HCT116 (cell line): ENCODE measurements at regions not wholly inside any gene's neighbourhood (a gene's known extent, or its start where the extent isn't known, plus 50 kb on each side); places are given as distances from the start of the nearest gene placed in this dataset.

ENCODE experiments used
- CEBPB ChIP-seq: IDR thresholded peaks from 2 replicates; pipeline ENCODE4 v1.6.1; 2012; ENCODE audit warnings: low read depth
- EZH2 ChIP-seq: fragments of 200-600 bp; sonication (generic); IDR thresholded peaks from 2 replicates; pipeline ENCODE4 v1.6.1; 2017; ENCODE audit warnings: antibody characterized with exemption, mixed run types
- EZH2phosphoT487 ChIP-seq: fragments of 200-600 bp; IDR thresholded peaks from 2 replicates; pipeline ENCODE4 v1.6.1; 2018; ENCODE audit warnings: antibody characterized with exemption, borderline replicate concordance
- POLR2A ChIP-seq: IDR thresholded peaks from 2 replicates; pipeline ENCODE4 v1.7.0; 2011; ENCODE audit warnings: borderline replicate concordance; ENCODE audit not compliant: insufficient read depth, insufficient read length; ENCODE audit errors: extremely low read depth
- POLR2AphosphoS5 ChIP-seq: IDR thresholded peaks from 2 replicates; pipeline ENCODE4 v1.6.1; 2011; ENCODE audit warnings: mild to moderate bottlenecking, low read depth, low read length, moderate library complexity
- RAD21 ChIP-seq: IDR thresholded peaks from 2 replicates; pipeline ENCODE4 v1.6.1; 2012; ENCODE audit warnings: low read depth, mild to moderate bottlenecking
- REST ChIP-seq: IDR thresholded peaks from 2 replicates; pipeline ENCODE4 v1.6.1; 2012; ENCODE audit warnings: low read depth
- SIN3A ChIP-seq: IDR thresholded peaks from 2 replicates; pipeline ENCODE4 v1.6.1; 2012; ENCODE audit warnings: low read depth
- SP1 ChIP-seq: IDR thresholded peaks from 2 replicates; pipeline ENCODE4 v1.6.1; 2012; ENCODE audit warnings: low read depth
- YY1 ChIP-seq: IDR thresholded peaks from 2 replicates; pipeline ENCODE4 v1.6.1; 2011; ENCODE audit warnings: low read length, low read depth, moderate library complexity, mild to moderate bottlenecking; ENCODE audit not compliant: insufficient replicate concordance; ENCODE audit errors: extremely low read depth
- TF ChIP-seq, protein P1 (sequence below), 3 experiments: fragments of 200-600 bp in 1 of 3; sonication (generic) in 1 of 3; IDR thresholded peaks in 2 of 3; conservative IDR thresholded peaks in 1 of 3; 2 replicates each; pipeline ENCODE4 v1.5.1; 2012 to 2017; ENCODE audit warnings: low read depth in 2 of 3, low read length in 2 of 3, antibody characterized with exemption in 1 of 3, borderline replicate concordance in 1 of 3, control low read depth in 1 of 3, mild to moderate bottlenecking in 1 of 3, mixed read lengths in 1 of 3, mixed run types in 1 of 3, moderate library complexity in 1 of 3; ENCODE audit not compliant: insufficient read depth in 1 of 3

DNA sequence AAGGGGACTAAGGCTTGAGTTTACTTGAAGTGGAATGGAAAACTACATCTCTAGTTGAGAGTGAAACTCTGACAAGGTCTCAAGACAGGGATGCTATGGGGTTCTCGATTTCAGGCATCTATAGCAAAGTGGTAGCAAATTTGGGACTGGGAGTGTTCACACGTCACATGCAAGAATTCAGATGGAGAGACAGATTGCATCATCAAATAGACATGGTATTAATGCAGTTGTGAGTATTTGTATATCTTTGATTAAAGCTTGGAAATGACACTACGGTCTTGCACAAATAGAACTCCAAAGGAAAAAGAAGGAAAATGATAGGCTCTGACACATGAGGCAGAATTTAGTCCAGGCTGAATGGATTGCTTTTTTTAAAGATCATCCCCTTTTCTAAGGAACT lies 1061.6 kb upstream of the FANCL start:
- no peak for TF ChIP-seq YY1
- no peak for TF ChIP-seq REST
- TF ChIP-seq SP1 = no peak
- TF ChIP-seq, protein P1, sequence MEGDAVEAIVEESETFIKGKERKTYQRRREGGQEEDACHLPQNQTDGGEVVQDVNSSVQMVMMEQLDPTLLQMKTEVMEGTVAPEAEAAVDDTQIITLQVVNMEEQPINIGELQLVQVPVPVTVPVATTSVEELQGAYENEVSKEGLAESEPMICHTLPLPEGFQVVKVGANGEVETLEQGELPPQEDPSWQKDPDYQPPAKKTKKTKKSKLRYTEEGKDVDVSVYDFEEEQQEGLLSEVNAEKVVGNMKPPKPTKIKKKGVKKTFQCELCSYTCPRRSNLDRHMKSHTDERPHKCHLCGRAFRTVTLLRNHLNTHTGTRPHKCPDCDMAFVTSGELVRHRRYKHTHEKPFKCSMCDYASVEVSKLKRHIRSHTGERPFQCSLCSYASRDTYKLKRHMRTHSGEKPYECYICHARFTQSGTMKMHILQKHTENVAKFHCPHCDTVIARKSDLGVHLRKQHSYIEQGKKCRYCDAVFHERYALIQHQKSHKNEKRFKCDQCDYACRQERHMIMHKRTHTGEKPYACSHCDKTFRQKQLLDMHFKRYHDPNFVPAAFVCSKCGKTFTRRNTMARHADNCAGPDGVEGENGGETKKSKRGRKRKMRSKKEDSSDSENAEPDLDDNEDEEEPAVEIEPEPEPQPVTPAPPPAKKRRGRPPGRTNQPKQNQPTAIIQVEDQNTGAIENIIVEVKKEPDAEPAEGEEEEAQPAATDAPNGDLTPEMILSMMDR (IDR thresholded peaks at IDR 0.05 in 2 of 3, conservative IDR thresholded peaks at IDR 0.05 in 1 of 3; ENCODE audit: borderline replicate concordance in 1 of 3, insufficient read depth in 1 of 3, low read depth in 2 of 3, low read length in 2 of 3) = no peak
- TF ChIP-seq RAD21 = no peak
- TF ChIP-seq CEBPB = no peak
- no peak for TF ChIP-seq SIN3A
- no peak for TF ChIP-seq POLR2AphosphoS5
- no peak for TF ChIP-seq POLR2A
- no peak for TF ChIP-seq EZH2
- no peak for TF ChIP-seq EZH2phosphoT487
